IMR-90 (cell line): ENCODE measurements at regions not wholly inside any gene's neighbourhood (a gene's known extent, or its start where the extent isn't known, plus 50 kb on each side); places are given as distances from the start of the nearest gene placed in this dataset.

Source experiments
- ATAC-seq: fragments of 200-7000 bp; cut with Tn5 transposase; 2 replicates; pipeline ENCODE4 v1.9.1; 2020; ENCODE audit warnings: low read depth, mild to moderate bottlenecking, moderate library complexity
- BruUV-seq: library from RNA; stranded (reverse); fragments of 400-500 nt; replicated peaks from 2 replicates; lab custom pipeline; 2021; lab: Mats Ljungman, UMichigan
- CTCF ChIA-PET: fragments of 300-600 bp; formaldehyde crosslinking; extraction: SDS; loops from one replicate; lab custom pipeline; 2021; ENCODE audit warnings: antibody characterized with exemption; lab: Yijun Ruan, JAX
- POLR2A ChIA-PET: fragments of 300-600 bp; sonication (Branson Sonifier 250); formaldehyde crosslinking; loops from one replicate; lab custom pipeline; 2022; ENCODE audit warnings: antibody characterized with exemption; ENCODE audit not compliant: unreplicated experiment; lab: Charles Lee
- DNase-seq: peaks from one replicate; pipeline ENCODE4 v3.0.0; 2013
- H2AFZ ChIP-seq: replicated peaks from 2 replicates; pipeline ENCODE3; 2013; ENCODE audit warnings: low read length, mild to moderate bottlenecking; ENCODE audit not compliant: poor library complexity
- H2AK5ac ChIP-seq: 2 replicates; pipeline ENCODE4 v1.6.1; 2013; ENCODE audit warnings: low read depth, low read length, inconsistent platforms
- H2AK9ac ChIP-seq: replicated peaks from 2 replicates; pipeline ENCODE3; 2013; ENCODE audit warnings: mild to moderate bottlenecking, low read depth, low read length, moderate library complexity; ENCODE audit not compliant: poor library complexity
- H2BK120ac ChIP-seq: 2 replicates; pipeline ENCODE4 v1.6.1; 2013; ENCODE audit warnings: low read depth, low read length, inconsistent platforms
- H2BK15ac ChIP-seq: 3 replicates; pipeline ENCODE4 v1.6.1; 2013; ENCODE audit warnings: low read depth, low read length, inconsistent platforms
- H2BK20ac ChIP-seq: 2 replicates; pipeline ENCODE4 v1.6.1; 2013; ENCODE audit warnings: low read depth, mild to moderate bottlenecking, inconsistent platforms, low read length, moderate library complexity
- H2BK5ac ChIP-seq: 2 replicates; pipeline ENCODE4 v1.6.1; 2013; ENCODE audit warnings: mild to moderate bottlenecking, low read depth, low read length, inconsistent platforms; ENCODE audit not compliant: poor library complexity, severe bottlenecking
- H3K14ac ChIP-seq: replicated peaks from 2 replicates; pipeline ENCODE4 v1.6.1; 2013; ENCODE audit warnings: low read depth, low read length, inconsistent platforms
- H3K18ac ChIP-seq: 2 replicates; pipeline ENCODE4 v1.6.1; 2013; ENCODE audit warnings: low read depth, low read length, control low read depth
- H3K23ac ChIP-seq: 2 replicates; pipeline ENCODE4 v1.6.1; 2013; ENCODE audit warnings: low read depth, low read length, inconsistent platforms
- H3K27ac ChIP-seq: 2 replicates; pipeline ENCODE4 v1.5.1; 2013; ENCODE audit warnings: mild to moderate bottlenecking, control low read depth, low read length; ENCODE audit not compliant: insufficient read depth
- H3K27me3 ChIP-seq: 2 replicates; pipeline ENCODE4 v1.6.1; 2013; ENCODE audit warnings: low read length; ENCODE audit not compliant: control insufficient read depth, insufficient read depth
- H3K36me3 ChIP-seq: 2 replicates; pipeline ENCODE4 v1.6.1; 2013; ENCODE audit warnings: low read length, mixed read lengths; ENCODE audit not compliant: control insufficient read depth, insufficient read depth
- H3K4ac ChIP-seq: 2 replicates; pipeline ENCODE4 v1.6.1; 2013; ENCODE audit warnings: low read depth, low read length, inconsistent platforms
- H3K4me1 ChIP-seq: 2 replicates; pipeline ENCODE4 v1.6.1; 2013; ENCODE audit warnings: low read length, mixed read lengths; ENCODE audit not compliant: control insufficient read depth, insufficient read depth
- H3K4me2 ChIP-seq: 2 replicates; pipeline ENCODE4 v1.6.1; 2013; ENCODE audit warnings: low read depth, mild to moderate bottlenecking, control low read depth, low read length, moderate library complexity
- H3K4me3 ChIP-seq: 2 replicates; pipeline ENCODE4 v1.5.1; 2013; ENCODE audit warnings: low read depth, mild to moderate bottlenecking, control low read depth, low read length, moderate library complexity; ENCODE audit not compliant: insufficient read depth
- H3K56ac ChIP-seq: 2 replicates; pipeline ENCODE4 v1.6.1; 2013; ENCODE audit warnings: low read length, inconsistent platforms; ENCODE audit not compliant: insufficient read depth; ENCODE audit errors: extremely low read depth
- H3K79me1 ChIP-seq, 2 experiments: 2 replicates each; pipeline ENCODE4 v1.6.1; 2013; ENCODE audit warnings: low read length in 2 of 2, inconsistent platforms in 1 of 2, low read depth in 1 of 2
- H3K9ac ChIP-seq: 2 replicates; pipeline ENCODE4 v1.6.1; 2013; ENCODE audit warnings: low read depth, low read length, control low read depth
- H3K9me1 ChIP-seq: 2 replicates; pipeline ENCODE4 v1.6.1; 2013; ENCODE audit warnings: low read length, inconsistent platforms; ENCODE audit not compliant: insufficient read depth
- H3K9me3 ChIP-seq: 2 replicates; pipeline ENCODE4 v1.6.1; 2013; ENCODE audit warnings: low read length; ENCODE audit not compliant: control insufficient read depth, insufficient read depth
- H4K20me1 ChIP-seq: 2 replicates; pipeline ENCODE4 v1.6.1; 2013; ENCODE audit warnings: low read length, inconsistent platforms; ENCODE audit not compliant: insufficient read depth
- H4K5ac ChIP-seq: 2 replicates; pipeline ENCODE4 v1.6.1; 2013; ENCODE audit warnings: mild to moderate bottlenecking, low read depth, low read length, control low read depth
- H4K8ac ChIP-seq, 2 experiments: 2 replicates each; pipeline ENCODE4 v1.6.1; 2013; ENCODE audit warnings: low read depth in 2 of 2, low read length in 2 of 2, control low read depth in 1 of 2, inconsistent platforms in 1 of 2
- H4K91ac ChIP-seq: 2 replicates; pipeline ENCODE4 v1.6.1; 2013; ENCODE audit warnings: low read depth, low read length, inconsistent platforms; ENCODE audit not compliant: insufficient read depth
- CEBPB ChIP-seq: IDR thresholded peaks from 2 replicates; pipeline ENCODE4 v1.6.1; 2012; ENCODE audit warnings: low read depth, low read length, improper control_type of control experiment
- CHD1 ChIP-seq: IDR thresholded peaks from 2 replicates; pipeline ENCODE4 v1.6.1; 2012; ENCODE audit warnings: low read depth, low read length, improper control_type of control experiment
- CTCF ChIP-seq: conservative IDR thresholded peaks from 2 replicates; pipeline ENCODE4 v1.5.1; 2012; ENCODE audit warnings: mild to moderate bottlenecking, low read depth, low read length, improper control_type of control experiment
- FOS ChIP-seq: fragments of 150-350 bp; IDR thresholded peaks from 2 replicates; pipeline ENCODE4 v1.6.1; 2016; ENCODE audit warnings: low read depth, low read length
- MAZ ChIP-seq: IDR thresholded peaks from 2 replicates; pipeline ENCODE4 v1.6.1; 2012; ENCODE audit warnings: low read depth, mild to moderate bottlenecking, low read length, improper control_type of control experiment, moderate library complexity, borderline replicate concordance
- MXI1 ChIP-seq: IDR thresholded peaks from 2 replicates; pipeline ENCODE4 v1.6.1; 2012; ENCODE audit warnings: low read depth, mild to moderate bottlenecking, low read length, moderate library complexity, borderline replicate concordance
- NFE2L2 ChIP-seq: fragments of 150-350 bp; IDR thresholded peaks from 2 replicates; pipeline ENCODE4 v1.6.1; 2016; ENCODE audit warnings: low read depth, mild to moderate bottlenecking, low read length
- RCOR1 ChIP-seq: IDR thresholded peaks from 2 replicates; pipeline ENCODE4 v1.6.1; 2012; ENCODE audit warnings: mild to moderate bottlenecking, low read length, improper control_type of control experiment; ENCODE audit not compliant: insufficient replicate concordance
- RFX5 ChIP-seq: IDR thresholded peaks from 2 replicates; pipeline ENCODE4 v1.8.0; 2012; ENCODE audit warnings: low read depth, mild to moderate bottlenecking, low read length, moderate library complexity
- USF2 ChIP-seq: fragments of 150-350 bp; IDR thresholded peaks from 2 replicates; pipeline ENCODE4 v1.6.1; 2017; ENCODE audit warnings: mild to moderate bottlenecking, antibody characterized with exemption, low read length, low read depth
- WGBS, 2 experiments: methylation state at CpG; one replicate each; pipeline versions ENCODE4 v1.1.5 to v1.1.7; 2013; ENCODE audit warnings: missing lambda C conversion rate in 2 of 2; ENCODE audit not compliant: insufficient read length in 1 of 2; ENCODE audit errors: extremely low coverage in 2 of 2; 5-methylcytosine and 5-hydroxymethylcytosine counted together
- dilution Hi-C: fragments of 300-500 bp; cut with HindIII; formaldehyde crosslinking; loops from one replicate; pipeline ENCODE4 v1.14.3; 2018; ENCODE audit warnings: low sequenced_read_pairs; ENCODE audit not compliant: unreplicated experiment
- in situ Hi-C: fragments of 300-500 bp; cut with MboI; formaldehyde crosslinking; loops from 3 replicates; pipeline ENCODE4 v1.14.3; 2019; ENCODE audit warnings: low sequenced_read_pairs, inconsistent platforms, mixed read lengths
- intact Hi-C: fragments of 100-400 bp; cut with micrococcal nuclease; formaldehyde crosslinking; loops from 2 replicates; pipeline ENCODE4 v1.10.0; 2022

GRCh38 chr14:94966868-94967267 lies 190.5 kb downstream of the DICER1 start:
- Histone ChIP-seq H3K4me3 (no peak overlapping the region), H4K91ac (no peak overlapping the region), H2BK5ac (no peak overlapping the region), H3K9me3 (peaks cover 2% of the 10 kb centered on the region; the same call in 1 of the 2 replicates), H2BK20ac (no peak overlapping the region), H2AK5ac (no peak overlapping the region), H3K36me3 (no peaks in the 10 kb centered on the region), H2BK120ac (no peak overlapping the region), H3K56ac (no peak overlapping the region), H3K14ac (no peak overlapping the region), H4K20me1 (no peaks in the 10 kb centered on the region), H3K4ac (no peak overlapping the region), H3K27ac (no peak overlapping the region), H3K23ac (no peak overlapping the region), H4K8ac (no peak overlapping the region), H2BK15ac (no peak overlapping the region), H3K9ac (no peak overlapping the region), H3K27me3 (peaks cover 1% of the 10 kb centered on the region; the same call in 1 of the 2 replicates), H3K79me1 (no peaks in the 10 kb centered on the region), H3K4me1 (no peaks in the 10 kb centered on the region), H3K18ac (no peak overlapping the region), H3K9me1 (no peaks in the 10 kb centered on the region), H3K4me2 (no peak overlapping the region), H2AFZ (no peak overlapping the region), H4K5ac (no peak overlapping the region), H2AK9ac (no peak overlapping the region)
- POLR2A ChIA-PET, result no interaction called here
- intact Hi-C loops (no loop called here), in situ Hi-C loops (no loop called here), dilution Hi-C loops (no loop called here)
- no peak for DNase-seq
- CTCF ChIA-PET, result no interaction called here
- no peak for ATAC-seq
- WGBS, 2 experiments, result no CpG with 5 or more reads among the region's 2 CpGs
- TF ChIP-seq CTCF, result no peak
- TF ChIP-seq RCOR1, result no peak
- TF ChIP-seq MXI1, result no peak
- TF ChIP-seq USF2, result no peak
- TF ChIP-seq CHD1, result no peak
- no peak for TF ChIP-seq NFE2L2
- no peak for TF ChIP-seq FOS
- no peak for TF ChIP-seq RFX5
- TF ChIP-seq CEBPB, result no peak
- TF ChIP-seq MAZ, result no peak
- BruUV-seq, result no TSS peak
